ENCODE measurements at regions not wholly inside any gene's neighbourhood (a gene's known extent, or its start where the extent isn't known, plus 50 kb on each side); places are given as distances from the start of the nearest gene placed in this dataset.

GRCh38 chr10:107371801-107372200 lies 207.3 kb upstream of the SORCS1 start:
- Histone ChIP-seq H3K4ac (ENCODE audit: low read depth, low read length) (no peak overlapping the region), H3K4me2 (ENCODE audit: low read depth, low read length) (no peak overlapping the region), H3K79me1 (ENCODE audit: low read depth in 1 of 2, low read length in 2 of 2) (no peaks in the 10 kb centered on the region), H4K91ac (ENCODE audit: insufficient read depth, low read depth, low read length) (no peak overlapping the region), H3K4me1 (ENCODE audit: control insufficient read depth, insufficient read depth, low read length) (no peaks in the 10 kb centered on the region), H2AFZ (replicated peaks; ENCODE audit: low read length, poor library complexity) (no peak overlapping the region), H4K5ac (ENCODE audit: low read depth, low read length) (no peak overlapping the region), H3K27me3 (ENCODE audit: control insufficient read depth, insufficient read depth, low read length) (no peaks in the 10 kb centered on the region), H3K4me3 (ENCODE audit: insufficient read depth, low read depth, low read length) (no peak overlapping the region), H4K20me1 (ENCODE audit: insufficient read depth, low read length) (no peaks in the 10 kb centered on the region), H2AK9ac (replicated peaks; ENCODE audit: low read depth, low read length, poor library complexity) (no peak overlapping the region), H2BK120ac (ENCODE audit: low read depth, low read length) (no peak overlapping the region), H2AK5ac (ENCODE audit: low read depth, low read length) (no peak overlapping the region), H3K9me3 (ENCODE audit: control insufficient read depth, insufficient read depth, low read length) (peaks cover 5% of the 10 kb centered on the region; the same call in 1 of the 2 replicates), H3K14ac (replicated peaks; ENCODE audit: low read depth, low read length) (no peak overlapping the region), H2BK15ac (ENCODE audit: low read depth, low read length) (no peak overlapping the region), H3K56ac (ENCODE audit: extremely low read depth, insufficient read depth, low read length) (no peak overlapping the region), H2BK5ac (ENCODE audit: low read depth, low read length, poor library complexity, severe bottlenecking) (no peak overlapping the region), H4K8ac (ENCODE audit: low read depth in 2 of 2, low read length in 2 of 2) (no peak overlapping the region), H2BK20ac (ENCODE audit: low read depth, low read length) (no peak overlapping the region), H3K18ac (ENCODE audit: low read depth, low read length) (no peak overlapping the region), H3K9me1 (ENCODE audit: insufficient read depth, low read length) (no peaks in the 10 kb centered on the region), H3K27ac (ENCODE audit: insufficient read depth, low read length) (no peak overlapping the region), H3K36me3 (ENCODE audit: control insufficient read depth, insufficient read depth, low read length) (no peaks in the 10 kb centered on the region), H3K9ac (ENCODE audit: low read depth, low read length) (no peak overlapping the region), H3K23ac (ENCODE audit: low read depth, low read length) (no peak overlapping the region)
- ATAC-seq (ENCODE audit: low read depth) (no peak), DNase-seq (no peak)
- in situ Hi-C loops (cut with MboI; ENCODE audit: low sequenced_read_pairs) (no loop called here), intact Hi-C loops (cut with micrococcal nuclease) (no loop called here), dilution Hi-C loops (cut with HindIII; ENCODE audit: low sequenced_read_pairs, unreplicated experiment) (no loop called here)
- no peak for TF ChIP-seq RCOR1 (IDR thresholded peaks at IDR 0.05; ENCODE audit: insufficient replicate concordance, low read length)
- TF ChIP-seq BHLHE40 (IDR thresholded peaks at IDR 0.05; ENCODE audit: low read depth, low read length): no peak
- no peak for TF ChIP-seq MAFK (IDR thresholded peaks at IDR 0.05; ENCODE audit: low read depth, low read length)
- no peak for TF ChIP-seq MXI1 (IDR thresholded peaks at IDR 0.05; ENCODE audit: borderline replicate concordance, low read depth, low read length)
- no peak for TF ChIP-seq CEBPB (IDR thresholded peaks at IDR 0.05; ENCODE audit: low read depth, low read length)
- TF ChIP-seq ELK1 (IDR thresholded peaks at IDR 0.05; ENCODE audit: borderline replicate concordance, low read depth, low read length): no peak
- TF ChIP-seq CTCF (conservative IDR thresholded peaks at IDR 0.05; ENCODE audit: low read depth, low read length): no peak
- no peak for TF ChIP-seq NFE2L2 (IDR thresholded peaks at IDR 0.05; ENCODE audit: low read depth, low read length)
- TF ChIP-seq SMC3 (IDR thresholded peaks at IDR 0.05; ENCODE audit: low read depth, low read length): no peak
- no peak for TF ChIP-seq RFX5 (IDR thresholded peaks at IDR 0.05; ENCODE audit: low read depth, low read length)
- BruUV-seq (replicated peaks): no TSS peak
- WGBS, 2 experiments (ENCODE audit: extremely low coverage in 2 of 2, insufficient read length in 1 of 2): no CpG with 5 or more reads among the region's 2 CpGs
- ChIA-PET CTCF (no interaction called here), POLR2A (ENCODE audit: unreplicated experiment) (no interaction called here)

Data from IMR-90 (cell line).